Pulmonary artery endothelial cell (primary cell): ENCODE measurements at regions not wholly inside any gene's neighbourhood (a gene's known extent, or its start where the extent isn't known, plus 50 kb on each side); places are given as distances from the start of the nearest gene placed in this dataset.
"Not testable (repeated sequence)": the region's sequence is repeated elsewhere in the genome, so short reads cannot be mapped to it uniquely, and the experiment has no call there.

Experiments
- DNase-seq: peaks from one replicate; pipeline ENCODE4 v3.0.0-alpha.2; 2011; ENCODE audit warnings: low read depth, low spot score

- DNase-seq = no peak
Observed at GRCh38 chr3:177832880-177833279, 635.6 kb upstream of the TBL1XR1 start.

- no peak for DNase-seq
Observed at GRCh38 chr3:177833332-177833731, 636.0 kb upstream of the TBL1XR1 start.

GRCh38 chr3:177835008-177835407 lies 637.7 kb upstream of the TBL1XR1 start:
- peak; percentile 40 for DNase-seq

GRCh38 chr3:177835917-177836316 lies 638.6 kb upstream of the TBL1XR1 start:
- no peak for DNase-seq

- no peak for DNase-seq
Observed at GRCh38 chr3:177836671-177837070, 639.4 kb upstream of the TBL1XR1 start.

- no peak for DNase-seq
Observed at GRCh38 chr3:177837951-177838655, 640.8 kb upstream of the TBL1XR1 start.

- no peak for DNase-seq
Observed at GRCh38 chr3:177838766-177839350, 641.6 kb upstream of the TBL1XR1 start.

GRCh38 chr3:177842302-177842701 lies 645.0 kb upstream of the TBL1XR1 start:
- no peak for DNase-seq

GRCh38 chr3:177842743-177843734 lies 645.8 kb upstream of the TBL1XR1 start:
- DNase-seq = no peak

- DNase-seq = no peak
Observed at GRCh38 chr3:177852001-177852807, 654.9 kb upstream of the TBL1XR1 start.

- DNase-seq = no peak
Observed at GRCh38 chr3:177855021-177855420, 657.7 kb upstream of the TBL1XR1 start.

- no peak for DNase-seq
Observed at GRCh38 chr3:177860184-177860583, 662.9 kb upstream of the TBL1XR1 start.

- no peak for DNase-seq
Observed at GRCh38 chr3:177862962-177863491, 665.7 kb upstream of the TBL1XR1 start.

- not testable (repeated sequence) for DNase-seq
Observed at GRCh38 chr3:177871267-177871666, 665.0 kb upstream of the KCNMB2 start.

- no peak for DNase-seq
Observed at GRCh38 chr3:177878192-177878591, 658.0 kb upstream of the KCNMB2 start.

- no peak for DNase-seq
Observed at GRCh38 chr3:177878957-177879356, 657.3 kb upstream of the KCNMB2 start.

GRCh38 chr3:177881351-177881750 lies 654.9 kb upstream of the KCNMB2 start:
- no peak for DNase-seq

- no peak for DNase-seq
Observed at GRCh38 chr3:177882124-177882648, 654.0 kb upstream of the KCNMB2 start.

- DNase-seq = no peak
Observed at GRCh38 chr3:177883091-177883490, 653.1 kb upstream of the KCNMB2 start.

- DNase-seq = no peak
Observed at GRCh38 chr3:177883957-177884356, 652.3 kb upstream of the KCNMB2 start.

GRCh38 chr3:177885063-177885462 lies 651.2 kb upstream of the KCNMB2 start:
- no peak for DNase-seq
